ENCODE measurements at regions not wholly inside any gene's neighbourhood (a gene's known extent, or its start where the extent isn't known, plus 50 kb on each side); places are given as distances from the start of the nearest gene placed in this dataset.

DNA sequence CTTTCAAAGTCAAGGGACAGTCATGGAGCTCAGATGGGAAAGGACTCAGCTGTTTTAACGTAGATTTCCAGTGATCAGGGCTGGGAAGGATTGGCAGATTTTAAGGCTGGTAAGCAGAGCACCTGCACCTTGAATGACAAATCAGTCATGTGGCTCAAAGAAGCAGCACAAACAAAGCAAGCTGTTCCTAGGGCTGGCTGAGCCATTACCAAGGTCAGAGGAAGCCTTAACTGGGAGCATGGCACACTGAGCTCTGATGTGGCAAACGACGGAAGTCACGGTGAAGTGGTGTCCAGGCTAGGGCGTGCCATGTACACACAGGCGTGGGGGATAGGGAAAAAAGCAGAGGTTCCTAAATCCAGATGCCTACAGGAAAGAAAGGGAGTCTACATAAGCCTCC, 84.6 kb upstream of the PFN2 start:
- TF ChIP-seq SP1 (IDR thresholded peaks at IDR 0.05; ENCODE audit: low read depth, low read length), result no peak
- TF ChIP-seq BRCA1 (IDR thresholded peaks at IDR 0.05; ENCODE audit: low read depth, low read length), result no peak
- TF ChIP-seq GABPA (IDR thresholded peaks at IDR 0.05; ENCODE audit: low read depth), result no peak
- TF ChIP-seq SUZ12 (IDR thresholded peaks at IDR 0.05; ENCODE audit: unreplicated experiment), result no peak
